IMR-90 (cell line): ENCODE measurements at regions not wholly inside any gene's neighbourhood (a gene's known extent, or its start where the extent isn't known, plus 50 kb on each side); places are given as distances from the start of the nearest gene placed in this dataset.

Source experiments
- ATAC-seq: fragments of 200-7000 bp; cut with Tn5 transposase; 2 replicates; pipeline ENCODE4 v1.9.1; 2020; ENCODE audit warnings: low read depth, mild to moderate bottlenecking, moderate library complexity
- BruUV-seq: library from RNA; stranded (reverse); fragments of 400-500 nt; replicated peaks from 2 replicates; lab custom pipeline; 2021; lab: Mats Ljungman, UMichigan
- CTCF ChIA-PET: fragments of 300-600 bp; formaldehyde crosslinking; extraction: SDS; loops from one replicate; lab custom pipeline; 2021; ENCODE audit warnings: antibody characterized with exemption; lab: Yijun Ruan, JAX
- POLR2A ChIA-PET: fragments of 300-600 bp; sonication (Branson Sonifier 250); formaldehyde crosslinking; loops from one replicate; lab custom pipeline; 2022; ENCODE audit warnings: antibody characterized with exemption; ENCODE audit not compliant: unreplicated experiment; lab: Charles Lee
- DNase-seq: peaks from one replicate; pipeline ENCODE4 v3.0.0; 2013
- H2AFZ ChIP-seq: replicated peaks from 2 replicates; pipeline ENCODE3; 2013; ENCODE audit warnings: low read length, mild to moderate bottlenecking; ENCODE audit not compliant: poor library complexity
- H2AK5ac ChIP-seq: 2 replicates; pipeline ENCODE4 v1.6.1; 2013; ENCODE audit warnings: low read depth, low read length, inconsistent platforms
- H2AK9ac ChIP-seq: replicated peaks from 2 replicates; pipeline ENCODE3; 2013; ENCODE audit warnings: mild to moderate bottlenecking, low read depth, low read length, moderate library complexity; ENCODE audit not compliant: poor library complexity
- H2BK120ac ChIP-seq: 2 replicates; pipeline ENCODE4 v1.6.1; 2013; ENCODE audit warnings: low read depth, low read length, inconsistent platforms
- H2BK15ac ChIP-seq: 3 replicates; pipeline ENCODE4 v1.6.1; 2013; ENCODE audit warnings: low read depth, low read length, inconsistent platforms
- H2BK20ac ChIP-seq: 2 replicates; pipeline ENCODE4 v1.6.1; 2013; ENCODE audit warnings: low read depth, mild to moderate bottlenecking, inconsistent platforms, low read length, moderate library complexity
- H2BK5ac ChIP-seq: 2 replicates; pipeline ENCODE4 v1.6.1; 2013; ENCODE audit warnings: mild to moderate bottlenecking, low read depth, low read length, inconsistent platforms; ENCODE audit not compliant: poor library complexity, severe bottlenecking
- H3K14ac ChIP-seq: replicated peaks from 2 replicates; pipeline ENCODE4 v1.6.1; 2013; ENCODE audit warnings: low read depth, low read length, inconsistent platforms
- H3K18ac ChIP-seq: 2 replicates; pipeline ENCODE4 v1.6.1; 2013; ENCODE audit warnings: low read depth, low read length, control low read depth
- H3K23ac ChIP-seq: 2 replicates; pipeline ENCODE4 v1.6.1; 2013; ENCODE audit warnings: low read depth, low read length, inconsistent platforms
- H3K27ac ChIP-seq: 2 replicates; pipeline ENCODE4 v1.5.1; 2013; ENCODE audit warnings: mild to moderate bottlenecking, control low read depth, low read length; ENCODE audit not compliant: insufficient read depth
- H3K27me3 ChIP-seq: 2 replicates; pipeline ENCODE4 v1.6.1; 2013; ENCODE audit warnings: low read length; ENCODE audit not compliant: control insufficient read depth, insufficient read depth
- H3K36me3 ChIP-seq: 2 replicates; pipeline ENCODE4 v1.6.1; 2013; ENCODE audit warnings: low read length, mixed read lengths; ENCODE audit not compliant: control insufficient read depth, insufficient read depth
- H3K4ac ChIP-seq: 2 replicates; pipeline ENCODE4 v1.6.1; 2013; ENCODE audit warnings: low read depth, low read length, inconsistent platforms
- H3K4me1 ChIP-seq: 2 replicates; pipeline ENCODE4 v1.6.1; 2013; ENCODE audit warnings: low read length, mixed read lengths; ENCODE audit not compliant: control insufficient read depth, insufficient read depth
- H3K4me2 ChIP-seq: 2 replicates; pipeline ENCODE4 v1.6.1; 2013; ENCODE audit warnings: low read depth, mild to moderate bottlenecking, control low read depth, low read length, moderate library complexity
- H3K4me3 ChIP-seq: 2 replicates; pipeline ENCODE4 v1.5.1; 2013; ENCODE audit warnings: low read depth, mild to moderate bottlenecking, control low read depth, low read length, moderate library complexity; ENCODE audit not compliant: insufficient read depth
- H3K56ac ChIP-seq: 2 replicates; pipeline ENCODE4 v1.6.1; 2013; ENCODE audit warnings: low read length, inconsistent platforms; ENCODE audit not compliant: insufficient read depth; ENCODE audit errors: extremely low read depth
- H3K79me1 ChIP-seq, 2 experiments: 2 replicates each; pipeline ENCODE4 v1.6.1; 2013; ENCODE audit warnings: low read length in 2 of 2, inconsistent platforms in 1 of 2, low read depth in 1 of 2
- H3K9ac ChIP-seq: 2 replicates; pipeline ENCODE4 v1.6.1; 2013; ENCODE audit warnings: low read depth, low read length, control low read depth
- H3K9me1 ChIP-seq: 2 replicates; pipeline ENCODE4 v1.6.1; 2013; ENCODE audit warnings: low read length, inconsistent platforms; ENCODE audit not compliant: insufficient read depth
- H3K9me3 ChIP-seq: 2 replicates; pipeline ENCODE4 v1.6.1; 2013; ENCODE audit warnings: low read length; ENCODE audit not compliant: control insufficient read depth, insufficient read depth
- H4K20me1 ChIP-seq: 2 replicates; pipeline ENCODE4 v1.6.1; 2013; ENCODE audit warnings: low read length, inconsistent platforms; ENCODE audit not compliant: insufficient read depth
- H4K5ac ChIP-seq: 2 replicates; pipeline ENCODE4 v1.6.1; 2013; ENCODE audit warnings: mild to moderate bottlenecking, low read depth, low read length, control low read depth
- H4K8ac ChIP-seq, 2 experiments: 2 replicates each; pipeline ENCODE4 v1.6.1; 2013; ENCODE audit warnings: low read depth in 2 of 2, low read length in 2 of 2, control low read depth in 1 of 2, inconsistent platforms in 1 of 2
- H4K91ac ChIP-seq: 2 replicates; pipeline ENCODE4 v1.6.1; 2013; ENCODE audit warnings: low read depth, low read length, inconsistent platforms; ENCODE audit not compliant: insufficient read depth
- BHLHE40 ChIP-seq: fragments of 150-350 bp; IDR thresholded peaks from 2 replicates; pipeline ENCODE4 v1.6.1; 2016; ENCODE audit warnings: mild to moderate bottlenecking, low read depth, low read length
- CTCF ChIP-seq: conservative IDR thresholded peaks from 2 replicates; pipeline ENCODE4 v1.5.1; 2012; ENCODE audit warnings: mild to moderate bottlenecking, low read depth, low read length, improper control_type of control experiment
- MXI1 ChIP-seq: IDR thresholded peaks from 2 replicates; pipeline ENCODE4 v1.6.1; 2012; ENCODE audit warnings: low read depth, mild to moderate bottlenecking, low read length, moderate library complexity, borderline replicate concordance
- NFE2L2 ChIP-seq: fragments of 150-350 bp; IDR thresholded peaks from 2 replicates; pipeline ENCODE4 v1.6.1; 2016; ENCODE audit warnings: low read depth, mild to moderate bottlenecking, low read length
- POLR2A ChIP-seq: IDR thresholded peaks from 2 replicates; pipeline ENCODE4 v1.6.1; 2012; ENCODE audit warnings: mild to moderate bottlenecking, low read depth, low read length
- USF2 ChIP-seq: fragments of 150-350 bp; IDR thresholded peaks from 2 replicates; pipeline ENCODE4 v1.6.1; 2017; ENCODE audit warnings: mild to moderate bottlenecking, antibody characterized with exemption, low read length, low read depth
- WGBS, 2 experiments: methylation state at CpG; one replicate each; pipeline versions ENCODE4 v1.1.5 to v1.1.7; 2013; ENCODE audit warnings: missing lambda C conversion rate in 2 of 2; ENCODE audit not compliant: insufficient read length in 1 of 2; ENCODE audit errors: extremely low coverage in 2 of 2; 5-methylcytosine and 5-hydroxymethylcytosine counted together
- dilution Hi-C: fragments of 300-500 bp; cut with HindIII; formaldehyde crosslinking; loops from one replicate; pipeline ENCODE4 v1.14.3; 2018; ENCODE audit warnings: low sequenced_read_pairs; ENCODE audit not compliant: unreplicated experiment
- in situ Hi-C: fragments of 300-500 bp; cut with MboI; formaldehyde crosslinking; loops from 3 replicates; pipeline ENCODE4 v1.14.3; 2019; ENCODE audit warnings: low sequenced_read_pairs, inconsistent platforms, mixed read lengths
- intact Hi-C: fragments of 100-400 bp; cut with micrococcal nuclease; formaldehyde crosslinking; loops from 2 replicates; pipeline ENCODE4 v1.10.0; 2022

GRCh38 chrX:16347968-16348670 lies 180.8 kb downstream of the MAGEB17 start:
- Histone ChIP-seq H3K4me3 (no peak overlapping the region), H3K56ac (no peak overlapping the region), H3K9ac (no peak overlapping the region), H3K14ac (no peak overlapping the region), H2BK20ac (no peak overlapping the region), H3K4ac (no peak overlapping the region), H3K4me2 (no peak overlapping the region), H4K5ac (no peak overlapping the region), H2AK5ac (no peak overlapping the region), H3K9me3 (no peaks in the 10 kb centered on the region), H3K23ac (no peak overlapping the region), H2AK9ac (no peak overlapping the region), H3K79me1 (no peaks in the 10 kb centered on the region), H3K27me3 (peaks cover 2% of the 10 kb centered on the region; the same call in 1 of the 2 replicates), H3K36me3 (no peaks in the 10 kb centered on the region), H2BK15ac (no peak overlapping the region), H4K8ac (no peak overlapping the region), H3K9me1 (no peaks in the 10 kb centered on the region), H4K20me1 (no peaks in the 10 kb centered on the region), H2BK5ac (no peak overlapping the region), H2AFZ (no peak overlapping the region), H3K18ac (no peak overlapping the region), H3K4me1 (no peaks in the 10 kb centered on the region), H4K91ac (no peak overlapping the region), H3K27ac (no peak overlapping the region), H2BK120ac (no peak overlapping the region)
- in situ Hi-C loops = no loop called here
- dilution Hi-C loops = no loop called here
- BruUV-seq = no TSS peak
- ChIA-PET POLR2A (no interaction called here), CTCF (no interaction called here)
- no peak for ATAC-seq
- DNase-seq = no peak
- no CpG with 5 or more reads among the region's 4 CpGs for WGBS, 2 experiments
- TF ChIP-seq USF2 = no peak
- TF ChIP-seq CTCF = no peak
- TF ChIP-seq BHLHE40 = no peak
- TF ChIP-seq NFE2L2 = no peak
- TF ChIP-seq POLR2A = no peak
- no peak for TF ChIP-seq MXI1
- intact Hi-C loops = no loop called here
